Heart left ventricle (tissue), 16 donors: ENCODE measurements at regions not wholly inside any gene's neighbourhood (a gene's known extent, or its start where the extent isn't known, plus 50 kb on each side); places are given as distances from the start of the nearest gene placed in this dataset.

Source experiments
- ATAC-seq, 4 donors: fragments of 200-7000 bp; cut with Tn5 transposase; one replicate each; pipeline ENCODE4 v1.9.1; 2020 to 2022; ENCODE audit warnings: moderate library complexity in 4 of 4, mild to moderate bottlenecking in 3 of 4, moderate number of reproducible peaks in 1 of 4
- DNase-seq, 5 donors: peaks; one replicate each; pipeline ENCODE4 v3.0.0-alpha.2; 2020
- H3K27ac ChIP-seq, 12 donors: fragments of 200-600 bp; sonication (generic) in 4 of 12; one replicate each; pipeline versions ENCODE4 v1.5.0 to v1.8.0; 2016 to 2022; ENCODE audit warnings: mild to moderate bottlenecking in 2 of 12
- H3K27me3 ChIP-seq, 9 donors: fragments of 200-600 bp; sonication (generic) in 2 of 9; one replicate each; pipeline versions ENCODE4 v1.5.1 to v1.8.0; 2016 to 2022; ENCODE audit warnings: mild to moderate bottlenecking in 3 of 9
- H3K36me3 ChIP-seq, 9 donors: fragments of 200-600 bp; sonication (generic) in 2 of 9; one replicate each; pipeline versions ENCODE4 v1.5.0 to v1.8.0; 2018 to 2022; ENCODE audit warnings: mild to moderate bottlenecking in 2 of 9
- H3K4me1 ChIP-seq, 12 donors: fragments of 200-600 bp; sonication (generic) in 4 of 12; one replicate each; pipeline versions ENCODE4 v1.5.0 to v1.8.0; 2016 to 2022; ENCODE audit warnings: mild to moderate bottlenecking in 3 of 12
- H3K4me3 ChIP-seq, 12 donors: fragments of 200-600 bp; sonication (generic) in 4 of 12; one replicate each; pipeline versions ENCODE4 v1.5.0 to v1.8.0; 2017 to 2022; ENCODE audit warnings: mild to moderate bottlenecking in 9 of 12, moderate library complexity in 4 of 12
- H3K9me3 ChIP-seq, 12 donors: fragments of 200-600 bp; sonication (generic) in 4 of 12; one replicate each; pipeline versions ENCODE4 v1.5.0 to v1.8.0; 2016 to 2022; ENCODE audit warnings: mild to moderate bottlenecking in 1 of 12
- POLR2A ChIP-seq, 2 donors: fragments of 450-650 bp; IDR thresholded peaks; one replicate each; pipeline ENCODE4 v1.6.1; 2017; ENCODE audit warnings: antibody characterized with exemption in 2 of 2, mild to moderate bottlenecking in 2 of 2, moderate library complexity in 2 of 2
- WGBS, 4 donors: extraction: QIAGEN DNeasy Blood & Tissue Kit in 2 of 4; methylation state at CpG; one replicate each; pipeline versions ENCODE4 v1.1.5 to v1.1.7; 2013 to 2018; 5-methylcytosine and 5-hydroxymethylcytosine counted together
- intact Hi-C, 10 donors: fragments of 100-400 bp; cut with DNase I; formaldehyde crosslinking; loops; one replicate each; pipeline versions ENCODE4 v1.11.1 to v1.14.2; 2022
- TF ChIP-seq, protein P1 (sequence below), 12 donors: fragments of 200-600 bp; sonication (generic) in 4 of 12; IDR thresholded peaks; one replicate each; pipeline versions ENCODE4 v1.5.0 to v1.8.0; 2018 to 2022; ENCODE audit warnings: antibody characterized with exemption in 12 of 12, mild to moderate bottlenecking in 5 of 12
- donor health status: ischemic (EF 13 %, LVEDD 7.1; RV severe dilation, severe dysfunction).
- donor health status: healthy with polysubstance abuse.
- donor health status: DM: no; HTN: yes; CAD: no.
- donor health status: DM: no; HTN: no; CAD: no.
- donor health status: ischemic (EF 25% LVEDD 6.9; RV normal size, moderate dysfunction).
- donor health status: ischemic (EF 25% LVEDD 5.7; RV mildly dilated, moderate dysfunction).
- donor health status: healthy.
- donor health status: DM: yes; HTN: yes; CAD: no.
- donor health status: ischemic (EF 35%, LVEDD 5.7; RV mildly dilated, moderate dysfunction).
- donor health status: nonischemic (EF 11% LVEDD 7.7; RV severe dilation, severe dysfunction).
- donor health status: DM: yes; HTN: yes; CAD: no.
- donor health status: PGD.
- donor health status: ischemic (EF 29% LVEDD 5.4; RV normal size, mild dysfunction).
- donor health status: nonischemic (EF 23%, LVEDD 6.1; RV moderate dilation, normal function).

DNA sequence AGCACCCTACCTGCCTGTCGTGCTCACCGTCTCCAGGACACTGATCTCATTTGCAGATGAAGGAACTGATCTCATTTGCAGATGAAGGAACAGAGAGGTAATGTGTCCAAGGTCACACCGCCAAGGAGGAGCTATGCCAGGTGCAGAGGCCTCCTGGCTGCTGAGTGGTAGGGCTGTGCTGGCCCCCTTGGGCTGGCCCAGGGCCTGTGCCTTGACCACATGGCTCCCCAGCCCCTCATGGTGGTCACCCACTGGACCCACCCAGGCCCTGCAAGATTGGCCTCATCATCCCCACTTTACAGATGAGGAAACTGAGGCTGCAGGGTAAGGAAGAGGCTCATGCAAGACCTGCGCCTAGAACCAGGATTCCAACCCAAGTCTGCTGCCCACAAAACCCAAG lies 628.3 kb downstream of the MATN1 start:
- 83 to 97% (median 92%) methylated on average over 1 to 4 of the region's 4 CpGs for WGBS, 4 donors
- intact Hi-C loops = no loop called here
- no peak for DNase-seq

DNA sequence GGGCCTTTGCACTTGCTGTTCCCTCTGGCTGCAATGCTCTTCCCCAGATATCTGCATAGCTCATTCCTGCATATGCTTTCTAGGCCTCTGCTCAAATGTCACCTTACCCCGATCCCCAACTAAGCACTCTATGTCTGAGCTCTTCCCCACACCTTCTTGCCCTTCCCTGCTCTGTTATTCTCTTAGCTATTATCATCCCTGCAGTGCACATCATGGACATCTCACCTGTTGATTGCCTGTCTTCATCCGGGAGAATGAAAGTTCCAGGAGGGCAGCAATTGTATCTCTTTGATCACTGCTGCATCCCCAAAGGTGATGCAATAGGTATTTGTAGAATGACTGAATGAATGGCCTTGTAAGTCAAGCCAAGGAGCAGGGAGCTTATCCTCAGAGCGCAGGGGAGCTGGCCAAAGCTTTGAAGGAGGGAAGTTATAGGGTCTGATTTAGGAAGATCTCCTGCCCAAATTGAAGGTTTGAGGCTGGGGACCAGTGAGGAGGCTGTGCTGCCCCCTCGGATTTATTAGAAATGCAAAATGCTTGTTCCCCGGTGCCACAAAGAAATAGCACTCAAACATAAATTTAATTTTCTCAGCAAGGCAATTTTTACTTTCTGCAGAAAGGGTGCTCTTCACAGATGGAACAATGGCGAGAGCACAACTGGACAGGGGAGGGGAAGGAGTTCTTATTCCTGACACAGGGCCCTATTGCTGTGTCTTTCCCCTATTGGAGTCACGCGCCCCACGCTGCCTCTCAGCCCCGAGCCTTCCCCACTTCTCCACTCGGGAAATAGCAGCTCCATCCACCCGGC lies 631.1 kb downstream of the MATN1 start:
- ATAC-seq (no peak), DNase-seq (no peak)
- WGBS, 4 donors = 92 to 95% (median 93%) methylated on average over 12 of the region's 12 CpGs
- intact Hi-C loops = no loop called here
- H3K27ac ChIP-seq = no peak overlapping the region
- peaks cover 0 to 12% (median 4%) of the 10 kb centered on the region in 12 donors for H3K4me1 ChIP-seq
- H3K9me3 ChIP-seq = peaks cover 0 to 26% (median 21%) of the 10 kb centered on the region in 12 donors
- no peak overlapping the region for H3K4me3 ChIP-seq
- H3K36me3 ChIP-seq = no peaks in the 10 kb centered on the region
- H3K27me3 ChIP-seq = peaks cover 0 to 10% (median 0%) of the 10 kb centered on the region in 9 donors
- TF ChIP-seq POLR2A (IDR thresholded peaks at IDR 0.05) = no peak
- TF ChIP-seq, protein P1, sequence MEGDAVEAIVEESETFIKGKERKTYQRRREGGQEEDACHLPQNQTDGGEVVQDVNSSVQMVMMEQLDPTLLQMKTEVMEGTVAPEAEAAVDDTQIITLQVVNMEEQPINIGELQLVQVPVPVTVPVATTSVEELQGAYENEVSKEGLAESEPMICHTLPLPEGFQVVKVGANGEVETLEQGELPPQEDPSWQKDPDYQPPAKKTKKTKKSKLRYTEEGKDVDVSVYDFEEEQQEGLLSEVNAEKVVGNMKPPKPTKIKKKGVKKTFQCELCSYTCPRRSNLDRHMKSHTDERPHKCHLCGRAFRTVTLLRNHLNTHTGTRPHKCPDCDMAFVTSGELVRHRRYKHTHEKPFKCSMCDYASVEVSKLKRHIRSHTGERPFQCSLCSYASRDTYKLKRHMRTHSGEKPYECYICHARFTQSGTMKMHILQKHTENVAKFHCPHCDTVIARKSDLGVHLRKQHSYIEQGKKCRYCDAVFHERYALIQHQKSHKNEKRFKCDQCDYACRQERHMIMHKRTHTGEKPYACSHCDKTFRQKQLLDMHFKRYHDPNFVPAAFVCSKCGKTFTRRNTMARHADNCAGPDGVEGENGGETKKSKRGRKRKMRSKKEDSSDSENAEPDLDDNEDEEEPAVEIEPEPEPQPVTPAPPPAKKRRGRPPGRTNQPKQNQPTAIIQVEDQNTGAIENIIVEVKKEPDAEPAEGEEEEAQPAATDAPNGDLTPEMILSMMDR (IDR thresholded peaks at IDR 0.05) = no peak

More for the DNA sequence above, 628.3 kb downstream of the MATN1 start:
- no peaks in the 10 kb centered on the region for H3K36me3 ChIP-seq
- peaks cover 0 to 6% (median 0%) of the 10 kb centered on the region in 9 donors for H3K27me3 ChIP-seq
- peaks cover 0 to 26% (median 21%) of the 10 kb centered on the region in 12 donors for H3K9me3 ChIP-seq
- H3K4me1 ChIP-seq = peaks cover 0 to 4% (median 0%) of the 10 kb centered on the region in 12 donors
- TF ChIP-seq POLR2A (IDR thresholded peaks at IDR 0.05) = no peak
- TF ChIP-seq, protein P1 (IDR thresholded peaks at IDR 0.05) = no peak
- no peak for ATAC-seq
- H3K4me3 ChIP-seq = no peak overlapping the region
- no peak overlapping the region for H3K27ac ChIP-seq

DNA sequence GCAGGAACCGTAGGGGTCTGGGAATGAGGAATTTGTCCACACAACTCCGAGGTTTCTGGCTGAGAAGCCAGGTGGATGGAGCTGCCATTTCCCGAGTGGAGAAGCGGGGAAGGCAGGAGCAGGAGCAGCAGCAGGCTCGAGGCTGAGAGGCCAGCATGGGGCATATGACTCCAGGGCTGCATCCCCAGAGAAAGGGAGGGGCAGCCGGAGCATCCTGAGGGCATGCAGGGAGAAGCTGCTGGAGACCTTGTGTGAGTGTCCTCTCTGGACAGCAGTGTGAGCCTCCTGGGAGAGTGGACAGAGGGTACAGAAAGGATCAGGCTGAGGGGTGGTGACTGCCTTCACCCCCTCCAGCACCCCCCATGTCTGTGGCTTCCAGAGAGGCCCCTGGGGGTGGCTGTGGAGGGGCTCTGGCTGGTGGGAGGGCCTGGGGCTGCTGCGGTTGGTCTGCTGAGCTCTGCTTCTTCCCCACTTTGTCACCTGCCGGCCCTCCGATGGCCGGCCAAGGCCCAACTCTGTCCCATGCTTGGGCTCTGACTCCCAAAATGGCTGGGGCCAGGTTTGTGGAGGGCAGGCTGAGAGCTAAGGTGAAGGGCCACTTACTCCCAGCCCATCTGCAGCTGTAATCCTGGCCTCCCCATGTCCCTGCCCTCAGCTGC lies 633.1 kb downstream of the MATN1 start:
- DNase-seq = no peak
- H3K36me3 ChIP-seq = no peaks in the 10 kb centered on the region
- intact Hi-C loops = no loop called here
- 77 to 84% (median 81%) methylated on average over 9 to 10 of the region's 10 CpGs for WGBS, 4 donors
- peaks cover 0 to 21% (median 9%) of the 10 kb centered on the region in 12 donors for H3K4me1 ChIP-seq
- H3K27ac ChIP-seq = peak overlapping the region in 1 of 12 donors; percentile 9
- H3K4me3 ChIP-seq = no peak overlapping the region
- H3K27me3 ChIP-seq = peaks cover 0 to 14% (median 0%) of the 10 kb centered on the region in 9 donors
- no peak for ATAC-seq
- H3K9me3 ChIP-seq = peaks cover 0 to 26% (median 21%) of the 10 kb centered on the region in 12 donors
- TF ChIP-seq, protein P1 (IDR thresholded peaks at IDR 0.05) = no peak
- no peak for TF ChIP-seq POLR2A (IDR thresholded peaks at IDR 0.05)

DNA sequence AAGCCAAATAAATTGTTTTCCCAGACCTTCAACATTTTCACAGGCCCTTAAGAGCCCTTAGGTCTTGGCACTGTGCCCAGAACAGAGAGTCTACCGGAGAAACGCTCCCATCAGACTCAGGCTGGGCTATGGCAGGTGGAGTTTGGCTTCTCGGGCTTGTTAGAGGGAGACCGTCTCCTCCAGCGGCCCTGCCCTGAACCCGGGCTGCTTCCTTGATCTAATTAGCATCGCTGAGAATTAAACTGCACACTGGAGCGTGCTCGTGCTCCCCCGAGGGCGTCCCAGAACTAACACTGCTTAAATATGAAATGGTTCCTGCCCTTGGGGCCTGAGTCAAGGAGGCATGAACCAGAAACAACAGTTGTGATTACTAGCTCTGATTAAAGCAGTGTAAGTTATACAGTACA lies 634.4 kb downstream of the MATN1 start:
- intact Hi-C loops = loop anchor here in 9 of 10 donors (5.0 to 10.0 kb wide), 8 partner anchors 174 to 854 kb away; partner anchors contain the start of genes MECR (in 2 of the 9) and PTPRU (in 2 of the 9)
- Histone ChIP-seq H3K9me3 (peaks cover 0 to 26% (median 21%) of the 10 kb centered on the region in 12 donors), H3K36me3 (no peaks in the 10 kb centered on the region), H3K4me1 (peaks cover 0 to 30% (median 21%) of the 10 kb centered on the region in 12 donors), H3K27ac (peak overlapping the region in 1 of 12 donors; percentile 8), H3K27me3 (peaks cover 0 to 18% (median 0%) of the 10 kb centered on the region in 9 donors), H3K4me3 (no peak overlapping the region)
- peak in 2 of 4 donors; percentile 27 to 37 for ATAC-seq
- no peak for TF ChIP-seq POLR2A (IDR thresholded peaks at IDR 0.05)
- WGBS, 4 donors = 15 to 35% (median 27%) methylated on average over 10 to 11 of the region's 11 CpGs
- DNase-seq = peak in 3 of 5 donors; percentile 30 to 56 (median 46)
